ENCODE measurements at regions not wholly inside any gene's neighbourhood (a gene's known extent, or its start where the extent isn't known, plus 50 kb on each side); places are given as distances from the start of the nearest gene placed in this dataset.
"Not testable (repeated sequence)": the region's sequence is repeated elsewhere in the genome, so short reads cannot be mapped to it uniquely, and the experiment has no call there.

DNA sequence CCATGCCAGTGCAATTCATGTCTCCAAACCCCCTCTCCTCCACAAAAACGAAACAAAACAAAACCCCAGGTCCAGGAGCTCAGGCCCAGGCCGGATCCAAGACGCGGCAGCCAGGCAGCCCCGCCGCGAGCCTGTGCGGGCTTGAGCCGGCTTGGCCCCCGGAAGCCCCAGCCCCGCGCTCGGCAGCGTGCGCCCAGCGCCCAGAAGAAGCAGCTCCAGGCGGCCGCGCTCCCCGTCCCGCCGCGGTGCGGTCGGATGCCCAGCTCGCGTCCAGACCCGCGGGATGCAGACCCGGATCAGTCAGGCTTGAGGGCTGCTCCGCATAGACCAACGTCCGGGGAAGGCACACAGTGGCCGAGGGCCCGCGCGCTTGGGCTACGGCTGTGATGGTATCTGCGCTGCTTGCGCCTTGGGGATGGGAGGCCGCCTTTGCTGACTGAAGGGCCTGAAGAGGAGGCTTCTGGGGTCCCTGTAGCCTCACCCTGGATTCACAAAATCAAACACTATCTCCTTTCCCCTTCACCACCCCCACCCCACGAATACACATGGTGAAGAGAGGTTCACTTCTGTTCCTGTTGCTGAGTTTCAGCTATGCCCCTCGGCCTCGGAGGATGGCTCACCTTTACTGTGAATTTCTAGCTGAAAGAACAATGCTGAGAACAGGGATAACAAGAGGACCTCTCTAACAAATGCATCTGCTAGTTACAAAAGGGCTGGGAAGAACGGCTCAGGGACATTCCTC, 79.9 kb upstream of the EN2 start:
- DNase-seq: peak; percentile 62

DNA sequence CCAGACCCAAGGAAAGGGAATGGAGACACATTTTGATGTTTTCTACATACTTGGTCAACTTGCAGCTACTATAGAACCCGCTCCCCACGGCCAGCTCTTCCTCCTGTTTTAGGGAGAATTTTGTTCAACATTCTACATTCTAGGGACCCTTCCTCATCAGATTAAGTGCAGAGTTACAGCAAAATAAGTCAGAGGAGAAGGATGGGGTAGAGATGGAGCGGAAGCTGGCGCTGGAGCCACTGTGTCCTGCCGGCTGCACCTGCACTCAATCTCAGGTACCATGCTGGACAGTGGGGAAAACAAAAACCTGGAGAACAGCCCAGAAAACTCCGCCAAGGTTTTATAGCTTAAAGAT, 79.4 kb upstream of the EN2 start:
- no peak for DNase-seq

DNA sequence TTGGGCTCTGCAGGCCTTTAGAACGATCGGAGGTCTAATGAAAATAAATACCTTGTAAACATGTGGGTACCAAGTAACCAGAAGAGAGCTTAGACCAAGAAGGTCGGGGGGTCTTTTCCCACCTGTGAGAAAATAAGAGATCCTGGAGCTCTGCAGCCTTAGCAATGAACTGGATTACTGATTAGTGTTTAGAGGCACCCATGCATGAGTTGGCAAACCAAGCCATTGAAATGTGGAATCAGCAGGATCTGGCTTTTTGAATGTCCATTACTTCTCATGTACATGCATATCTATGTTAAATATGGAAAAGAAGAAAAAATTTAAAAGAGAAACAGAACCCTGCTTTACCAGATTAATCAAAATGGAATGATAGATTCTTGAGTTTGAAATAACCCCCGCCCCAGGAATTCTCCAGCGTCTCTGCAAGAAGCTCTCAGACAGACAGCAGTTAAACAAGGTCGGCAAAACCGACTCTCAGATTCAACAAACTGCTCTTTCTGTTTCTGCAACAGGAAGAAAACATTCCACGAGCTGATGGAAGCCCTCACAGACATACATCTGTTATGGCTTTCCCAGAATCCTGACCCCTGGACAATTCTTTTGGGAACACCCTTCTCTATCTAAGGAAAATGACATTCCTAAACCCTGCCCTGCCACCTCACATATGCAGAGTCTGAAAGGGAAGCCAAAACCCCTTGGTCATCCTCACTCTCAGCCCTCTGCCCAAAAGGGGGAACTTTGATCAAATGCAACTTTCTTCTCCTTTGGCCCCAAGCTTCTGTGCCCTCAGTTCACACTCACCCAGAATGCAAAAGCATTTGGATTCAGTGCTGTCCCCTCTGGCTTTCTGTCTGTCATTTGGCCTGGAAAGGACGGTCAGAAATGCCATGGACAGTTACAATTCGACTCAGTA, 78.7 kb upstream of the EN2 start:
- no peak for DNase-seq

- peak; percentile 93 for DNase-seq
Observed at GRCh38 chr7:155380221-155380861, 77.6 kb upstream of the EN2 start.

DNA sequence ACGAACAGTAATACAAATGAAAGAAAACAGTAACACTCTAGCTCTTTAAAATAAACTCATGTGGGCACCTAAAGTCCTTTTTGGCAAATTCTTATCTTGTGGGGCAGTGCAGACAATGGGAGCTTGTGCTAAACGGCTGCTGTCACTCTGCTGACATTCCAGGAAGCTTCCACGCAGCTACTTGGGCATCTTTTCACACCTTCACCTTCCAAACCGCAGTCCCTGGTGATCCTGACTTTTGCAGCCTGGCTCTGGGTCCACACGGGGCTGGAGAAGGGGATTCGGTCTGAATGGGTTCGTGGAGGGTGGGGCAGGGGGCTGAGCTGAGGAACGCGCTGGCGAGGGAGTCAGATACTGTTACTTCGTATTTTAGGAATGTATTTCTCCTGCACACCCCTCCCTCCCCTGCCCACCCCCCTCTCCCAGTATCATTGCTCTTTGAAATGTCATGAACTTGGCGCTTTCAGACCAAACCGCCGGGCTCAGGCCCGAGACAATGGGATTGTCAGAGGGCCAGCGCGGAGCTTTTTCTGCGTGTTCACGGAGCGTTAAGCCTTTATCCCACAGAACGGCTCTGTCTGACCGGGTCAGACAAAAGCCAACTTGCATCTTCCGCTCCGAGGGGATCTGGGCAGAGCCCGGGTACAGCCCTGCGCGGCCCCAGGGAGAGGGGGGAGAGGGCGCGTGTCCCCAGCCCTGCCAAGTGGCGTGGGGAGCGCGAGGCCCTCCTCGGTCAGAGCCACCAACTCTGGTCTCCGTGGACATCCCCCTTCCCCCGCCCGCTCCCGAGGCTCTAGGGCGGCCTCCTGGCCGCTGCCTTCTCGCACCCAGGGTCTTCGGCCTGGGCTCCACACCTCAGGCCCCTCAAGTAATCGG, 76.7 kb upstream of the EN2 start:
- peak; percentile 84 for DNase-seq

DNA sequence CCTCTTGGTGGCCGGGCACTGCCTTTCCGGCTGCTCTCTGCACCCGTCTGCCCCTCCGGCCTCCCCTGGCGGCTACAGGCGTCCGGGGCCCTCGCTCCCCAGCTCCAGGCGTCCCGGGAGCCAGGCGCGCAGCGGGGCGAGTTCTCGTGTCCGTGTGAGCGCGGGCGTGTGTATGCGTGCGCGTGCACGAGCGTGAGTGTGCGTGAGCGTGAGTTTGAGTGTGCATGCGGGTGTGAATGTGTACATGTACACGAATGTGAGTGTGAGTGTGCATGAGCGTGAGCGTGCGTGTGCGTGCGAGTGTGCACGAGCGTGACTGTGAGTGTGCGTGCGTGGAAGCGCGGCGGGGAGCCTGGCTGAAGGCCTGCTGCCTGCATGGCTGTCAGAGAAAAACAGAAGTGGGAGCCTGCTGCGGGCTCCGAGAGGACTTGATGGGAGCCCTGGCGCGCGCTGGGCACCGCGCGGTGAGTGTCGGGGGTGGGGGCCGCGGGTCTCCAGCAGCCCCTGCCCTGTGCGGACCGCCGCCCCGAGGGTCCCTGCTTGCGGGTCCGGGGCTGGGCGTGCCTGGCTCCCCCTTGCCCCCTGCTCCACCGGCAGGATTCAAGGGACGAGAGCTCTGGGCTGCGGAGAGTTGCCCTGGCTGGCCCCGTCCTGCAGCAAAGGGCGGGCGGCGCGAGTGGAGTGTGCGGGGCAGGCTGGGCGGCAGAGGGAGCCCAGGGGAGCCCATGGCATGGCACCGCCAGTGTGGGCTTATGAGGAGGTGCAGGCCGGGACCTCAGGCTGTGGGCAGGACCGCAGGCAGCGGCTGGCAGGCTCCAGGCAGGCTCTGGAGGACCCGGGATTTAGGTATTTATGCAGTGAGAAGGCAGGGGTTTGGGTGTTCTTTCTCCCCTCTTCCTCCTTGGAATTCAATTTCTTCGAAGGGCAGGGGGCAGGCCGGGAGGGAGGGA, 75.8 kb upstream of the EN2 start:
- peak; percentile 69 for DNase-seq

GRCh38 chr7:155382802-155383171, 75.1 kb upstream of the EN2 start:
- DNase-seq: no peak

DNA sequence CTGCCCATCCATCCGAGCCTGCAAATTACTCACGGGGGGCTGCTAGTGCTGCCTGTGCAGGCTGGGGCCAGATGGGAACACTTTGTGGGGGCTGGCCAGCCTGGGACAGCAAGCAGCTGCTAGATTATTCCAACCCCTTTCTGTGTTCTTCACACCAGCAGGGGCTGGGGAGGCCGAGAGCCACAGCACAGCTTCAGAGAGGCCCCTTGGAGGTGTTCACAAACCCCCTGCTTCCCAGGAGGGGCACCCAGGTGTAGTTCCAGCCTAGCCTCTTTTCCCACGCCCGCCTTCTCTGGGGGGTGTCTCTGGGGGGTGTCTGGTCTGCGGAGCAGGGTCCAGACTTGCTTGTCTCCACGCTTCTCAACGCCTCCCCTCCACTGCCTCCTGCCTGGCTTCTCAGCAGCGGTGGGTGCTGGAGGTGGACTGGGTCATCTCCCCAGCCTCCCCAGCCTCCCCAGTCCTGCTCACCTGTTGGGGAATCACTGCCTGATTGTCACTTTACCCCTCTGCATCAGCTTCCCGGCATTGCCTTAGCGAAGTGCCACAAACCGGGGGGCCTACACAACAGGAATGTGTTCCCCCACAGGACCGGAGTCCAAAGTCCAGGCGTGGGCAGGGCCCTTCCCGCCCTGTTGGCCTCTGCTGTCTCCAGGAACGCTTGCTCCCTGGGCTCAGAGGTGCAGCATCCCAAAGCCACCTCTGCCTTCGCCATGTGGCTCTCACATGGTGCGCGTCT, 74.0 kb upstream of the EN2 start:
- DNase-seq: no peak

- DNase-seq: no peak
Observed at GRCh38 chr7:155384751-155385150, 73.2 kb upstream of the EN2 start.

DNA sequence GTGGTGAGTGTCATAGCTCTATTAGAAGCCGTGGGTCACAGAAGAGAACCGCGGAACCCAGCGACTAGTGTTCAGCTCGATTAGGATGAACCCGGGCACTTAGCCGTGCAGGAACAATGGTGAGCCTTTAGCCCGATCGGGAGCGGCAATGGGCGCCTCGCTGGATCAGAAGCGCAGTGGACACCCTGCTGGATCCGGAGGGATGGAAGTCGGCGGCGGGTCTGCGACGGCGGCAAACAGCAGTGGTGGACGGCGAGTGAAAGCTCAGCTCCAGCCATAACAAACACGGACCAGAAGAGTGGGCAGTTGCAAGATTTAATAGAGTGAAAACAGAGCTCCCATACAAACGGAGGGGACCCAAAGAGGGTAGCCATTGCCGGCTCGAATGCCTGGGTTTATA, 72.7 kb upstream of the EN2 start:
- not testable (repeated sequence) for DNase-seq

DNA sequence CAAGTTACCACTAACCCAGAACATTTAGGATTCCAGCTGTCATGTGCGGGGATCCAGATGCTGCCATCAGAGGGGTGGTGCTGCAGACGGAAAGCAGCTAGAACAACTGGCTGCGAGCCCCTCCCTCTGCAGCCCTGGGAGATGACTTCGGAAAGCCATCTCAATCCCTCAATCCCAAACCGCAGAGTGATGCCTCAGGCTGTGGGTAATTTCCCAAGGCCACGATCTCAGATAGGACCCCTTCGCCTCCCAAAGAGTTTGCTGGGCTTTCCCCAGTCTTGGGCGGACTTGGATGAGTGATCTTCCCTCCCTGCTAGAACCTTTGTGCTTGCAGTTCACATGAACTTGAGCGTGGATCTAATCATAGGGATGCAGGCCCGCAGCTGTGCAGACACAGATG, 71.3 kb upstream of the EN2 start:
- no peak for DNase-seq

DNA sequence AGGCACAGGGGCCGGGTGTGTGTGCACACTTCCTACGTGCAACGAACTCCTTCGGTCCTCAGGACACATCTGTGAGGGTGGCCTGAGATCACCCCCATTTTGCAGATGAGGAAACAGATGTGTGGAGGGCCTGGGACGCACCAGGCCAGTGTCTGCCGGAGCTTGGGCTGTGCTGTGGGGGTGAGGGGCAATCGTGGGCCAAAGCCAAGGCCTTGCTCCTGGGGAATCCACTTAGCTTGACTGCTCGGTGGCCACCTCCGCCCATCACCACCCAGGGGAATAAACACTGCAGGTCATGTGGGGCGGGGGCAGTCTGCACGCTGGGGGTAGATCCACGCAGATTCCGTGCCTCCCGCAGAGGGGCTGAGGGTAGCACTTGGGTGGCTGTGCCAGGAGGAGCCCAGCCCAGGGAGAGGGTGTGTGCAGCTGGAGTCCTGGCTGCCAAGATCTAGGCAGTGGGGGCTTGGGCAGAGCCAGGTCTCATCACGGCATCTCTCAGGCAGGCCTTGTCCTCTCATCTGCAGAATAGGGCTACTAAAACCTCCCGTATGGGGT, 70.8 kb upstream of the EN2 start:
- DNase-seq: no peak

GRCh38 chr7:155388561-155388960, 69.4 kb upstream of the EN2 start:
- no peak for DNase-seq

- no peak for DNase-seq
Observed at GRCh38 chr7:155391414-155391813, 66.5 kb upstream of the EN2 start.

DNA sequence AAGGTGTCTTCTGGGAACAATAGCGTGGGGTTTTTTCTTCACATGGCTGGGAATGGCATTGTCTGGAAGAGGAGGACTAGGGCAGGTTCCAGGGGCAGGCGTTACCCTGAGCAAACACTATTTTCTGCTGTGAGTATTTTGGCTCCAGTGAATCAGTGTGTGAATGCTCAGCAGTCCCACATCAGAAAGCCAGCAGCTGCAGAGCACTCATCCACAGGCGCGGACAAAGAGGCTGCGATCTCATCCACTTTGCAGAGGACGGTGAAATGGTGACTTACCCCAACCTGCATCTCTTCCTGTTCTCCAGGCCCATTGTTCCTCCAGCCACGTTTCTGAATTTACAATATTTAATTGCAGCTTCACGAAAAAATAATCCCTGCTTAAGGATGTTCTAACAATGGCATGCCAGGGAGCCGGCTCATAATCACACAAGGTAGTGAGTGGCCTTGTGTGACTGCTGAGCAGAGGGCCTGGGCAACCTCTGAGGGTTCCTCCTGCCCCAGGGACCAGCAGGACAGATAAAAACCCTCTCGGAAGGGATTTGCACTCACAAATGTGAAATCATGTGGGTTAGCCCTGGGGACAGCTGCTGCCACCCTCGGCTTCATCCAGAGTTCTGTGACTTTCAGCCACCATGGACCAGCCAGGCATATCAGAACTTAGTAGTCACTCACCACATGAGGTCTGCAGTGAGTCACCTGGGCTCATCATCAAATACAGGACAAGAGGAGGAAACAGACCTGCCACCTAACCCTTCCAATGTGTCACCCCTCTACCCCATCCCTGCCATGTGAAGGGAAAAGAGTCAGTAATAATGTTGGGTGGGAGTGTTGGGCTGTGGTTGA, 65.0 kb upstream of the EN2 start:
- no peak for DNase-seq

DNA sequence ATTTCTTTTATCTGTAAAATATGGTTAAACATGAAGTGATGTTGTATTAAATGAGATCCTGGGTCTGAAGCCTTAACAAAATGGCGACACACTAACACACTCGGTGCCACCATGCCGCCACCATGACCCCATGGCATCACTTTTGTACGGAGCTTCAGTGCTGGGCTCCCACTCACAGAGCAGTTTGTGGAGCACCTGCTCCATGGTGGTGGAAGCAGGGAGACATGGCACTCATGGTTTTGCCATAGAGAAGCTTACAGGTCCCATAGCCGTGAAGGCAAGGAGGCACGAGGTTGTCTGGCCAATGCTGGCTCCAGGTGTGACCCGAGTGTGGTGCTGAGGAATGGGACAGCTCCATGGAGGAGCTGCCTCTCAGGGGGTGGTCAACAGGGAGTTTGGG, 63.5 kb upstream of the EN2 start:
- no peak for DNase-seq

DNA sequence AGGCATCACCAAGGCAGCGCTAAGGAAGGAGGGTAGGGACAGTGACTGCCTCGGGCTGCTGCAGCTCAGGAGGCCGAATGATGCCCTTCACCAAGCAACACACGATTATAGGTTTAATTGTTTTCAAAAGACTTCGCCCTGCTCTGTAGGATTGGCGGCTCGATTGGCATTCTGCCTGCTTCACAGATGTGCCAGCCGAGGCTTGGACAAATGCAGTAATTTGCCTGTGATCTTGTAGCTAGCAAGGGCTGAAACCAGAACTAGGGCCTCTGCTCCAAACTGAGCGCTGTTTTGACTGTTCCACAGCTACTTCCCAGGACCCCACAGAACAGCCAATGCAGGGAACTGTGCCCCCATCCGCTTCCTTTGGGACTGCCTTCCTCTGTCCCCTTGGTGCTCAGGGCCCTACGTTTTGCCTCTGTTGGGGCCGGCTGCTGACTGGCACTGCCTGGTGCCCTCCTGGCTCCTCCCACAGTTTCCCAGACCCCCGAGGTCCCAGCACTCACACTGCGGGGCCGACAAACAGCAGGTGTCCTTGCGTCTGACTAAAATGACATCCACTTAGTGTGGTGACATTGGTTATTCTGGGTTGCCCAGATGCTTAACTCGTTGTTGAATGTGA, 62.6 kb upstream of the EN2 start:
- DNase-seq: no peak

DNA sequence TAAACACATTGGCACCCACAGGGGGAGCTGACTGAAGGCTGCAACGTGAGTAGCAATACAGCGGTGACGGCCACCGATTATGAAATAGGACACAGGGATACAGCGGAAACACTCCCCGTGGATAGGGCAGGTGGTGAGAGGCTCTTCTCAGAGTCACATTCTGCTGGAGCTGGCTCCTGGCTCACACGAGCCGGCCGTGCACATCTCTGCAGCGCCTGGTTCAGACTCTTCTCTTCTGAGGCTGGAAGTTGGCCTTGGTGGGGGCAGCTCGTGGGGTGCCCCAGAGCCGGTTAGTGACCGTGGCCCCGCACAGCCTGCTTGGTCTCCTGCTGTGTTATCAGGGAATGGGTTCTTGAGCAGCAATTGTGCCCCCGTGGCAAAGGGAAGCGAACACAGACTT, 61.3 kb upstream of the EN2 start:
- DNase-seq: no peak
